ENCODE measurements at regions not wholly inside any gene's neighbourhood (a gene's known extent, or its start where the extent isn't known, plus 50 kb on each side); places are given as distances from the start of the nearest gene placed in this dataset.

GRCh38 chr10:64635906-64636305 is 1114.7 kb downstream of the REEP3 start:
- TF ChIP-seq EZH2phosphoT487 (IDR thresholded peaks at IDR 0.05; ENCODE audit: low read depth) (no peak), CTCF (IDR thresholded peaks at IDR 0.05; ENCODE audit: low read depth, low read length) (no peak)
- Histone ChIP-seq H4K20me1 (ENCODE audit: insufficient read depth, low read length) (no peaks in the 10 kb centered on the region), H3K4me3 (ENCODE audit: low read length) (no peak overlapping the region), H2AFZ (ENCODE audit: low read depth, low read length) (no peak overlapping the region), H3K79me2 (ENCODE audit: low read length) (no peaks in the 10 kb centered on the region), H3K4me2 (ENCODE audit: low read length) (no peak overlapping the region), H3K36me3 (replicated peaks; ENCODE audit: low read depth, low read length) (no peaks in the 10 kb centered on the region), H3K9me3 (ENCODE audit: insufficient read depth, low read length) (no peaks in the 10 kb centered on the region), H3K9ac (ENCODE audit: low read length) (no peak overlapping the region), H3K27ac (ENCODE audit: low read length) (no peak overlapping the region), H3K27me3 (ENCODE audit: low read depth, low read length) (no peaks in the 10 kb centered on the region), H3K4me1 (ENCODE audit: low read length) (no peaks in the 10 kb centered on the region)

- no peak overlapping the region for H3K4me3 ChIP-seq (ENCODE audit: low read length)
- no peak overlapping the region for H2AFZ ChIP-seq (ENCODE audit: low read depth, low read length)
- no peaks in the 10 kb centered on the region for H3K4me1 ChIP-seq (ENCODE audit: low read length)
- no peaks in the 10 kb centered on the region for H4K20me1 ChIP-seq (ENCODE audit: insufficient read depth, low read length)
- H3K9me3 ChIP-seq (ENCODE audit: insufficient read depth, low read length): no peaks in the 10 kb centered on the region
- H3K36me3 ChIP-seq (replicated peaks; ENCODE audit: low read depth, low read length): no peaks in the 10 kb centered on the region
- H3K79me2 ChIP-seq (ENCODE audit: low read length): no peaks in the 10 kb centered on the region
- no peaks in the 10 kb centered on the region for H3K27me3 ChIP-seq (ENCODE audit: low read depth, low read length)
- H3K9ac ChIP-seq (ENCODE audit: low read length): no peak overlapping the region
- no peak overlapping the region for H3K4me2 ChIP-seq (ENCODE audit: low read length)
- H3K27ac ChIP-seq (ENCODE audit: low read length): no peak overlapping the region
- no peak for TF ChIP-seq EZH2phosphoT487 (IDR thresholded peaks at IDR 0.05; ENCODE audit: low read depth)
- TF ChIP-seq CTCF (IDR thresholded peaks at IDR 0.05; ENCODE audit: low read depth, low read length): no peak
Observed at GRCh38 chr10:64636461-64636860, 1115.3 kb downstream of the REEP3 start.

DNA sequence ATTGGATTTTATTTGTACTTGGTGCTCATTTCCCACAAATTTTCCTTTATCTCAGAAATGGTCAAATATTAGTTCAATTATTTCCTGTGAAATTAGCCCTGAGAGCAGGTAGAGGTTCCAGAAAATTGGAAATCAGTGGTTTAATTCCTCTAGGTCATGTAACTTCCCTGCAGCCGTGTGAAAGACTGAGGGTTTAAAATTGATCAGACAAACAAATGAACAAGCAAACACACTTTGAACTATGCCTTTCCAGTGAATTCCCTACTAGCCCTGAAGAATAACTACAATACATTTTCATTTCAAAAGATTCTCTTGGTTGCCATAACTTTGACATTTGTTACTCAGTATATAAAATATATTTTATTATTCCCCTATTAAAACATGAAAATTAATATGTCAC is 1116.7 kb downstream of the REEP3 start:
- H3K9me3 ChIP-seq (ENCODE audit: insufficient read depth, low read length): no peaks in the 10 kb centered on the region
- no peaks in the 10 kb centered on the region for H3K27me3 ChIP-seq (ENCODE audit: low read depth, low read length)
- no peak overlapping the region for H3K4me3 ChIP-seq (ENCODE audit: low read length)
- TF ChIP-seq CTCF (IDR thresholded peaks at IDR 0.05; ENCODE audit: low read depth, low read length): no peak
- H2AFZ ChIP-seq (ENCODE audit: low read depth, low read length): no peak overlapping the region
- no peaks in the 10 kb centered on the region for H4K20me1 ChIP-seq (ENCODE audit: insufficient read depth, low read length)
- no peaks in the 10 kb centered on the region for H3K36me3 ChIP-seq (replicated peaks; ENCODE audit: low read depth, low read length)
- no peaks in the 10 kb centered on the region for H3K79me2 ChIP-seq (ENCODE audit: low read length)
- no peaks in the 10 kb centered on the region for H3K4me1 ChIP-seq (ENCODE audit: low read length)
- no peak overlapping the region for H3K9ac ChIP-seq (ENCODE audit: low read length)
- no peak overlapping the region for H3K4me2 ChIP-seq (ENCODE audit: low read length)
- H3K27ac ChIP-seq (ENCODE audit: low read length): no peak overlapping the region

GRCh38 chr10:64648915-64649314 is 1127.7 kb downstream of the REEP3 start:
- no peaks in the 10 kb centered on the region for H3K4me1 ChIP-seq (ENCODE audit: low read length)
- no peak overlapping the region for H3K9ac ChIP-seq (ENCODE audit: low read length)
- no peak overlapping the region for H3K4me2 ChIP-seq (ENCODE audit: low read length)

More at GRCh38 chr10:64648915-64649314, 1127.7 kb downstream of the REEP3 start:
- TF ChIP-seq EZH2phosphoT487 (IDR thresholded peaks at IDR 0.05; ENCODE audit: low read depth) (no peak), CTCF (IDR thresholded peaks at IDR 0.05; ENCODE audit: low read depth, low read length) (0 out of 2 replicates have a peak, but pooled peaks have one; percentile 10)
- Histone ChIP-seq H3K27ac (ENCODE audit: low read length) (no peak overlapping the region), H3K79me2 (ENCODE audit: low read length) (no peaks in the 10 kb centered on the region), H3K27me3 (ENCODE audit: low read depth, low read length) (no peaks in the 10 kb centered on the region), H2AFZ (ENCODE audit: low read depth, low read length) (no peak overlapping the region), H4K20me1 (ENCODE audit: insufficient read depth, low read length) (no peaks in the 10 kb centered on the region), H3K4me3 (ENCODE audit: low read length) (no peak overlapping the region), H3K9me3 (ENCODE audit: insufficient read depth, low read length) (no peaks in the 10 kb centered on the region), H3K36me3 (replicated peaks; ENCODE audit: low read depth, low read length) (no peaks in the 10 kb centered on the region)
